ENCODE measurements at regions not wholly inside any gene's neighbourhood (a gene's known extent, or its start where the extent isn't known, plus 50 kb on each side); places are given as distances from the start of the nearest gene placed in this dataset.
"Not testable (repeated sequence)": the region's sequence is repeated elsewhere in the genome, so short reads cannot be mapped to it uniquely, and the experiment has no call there.

DNA sequence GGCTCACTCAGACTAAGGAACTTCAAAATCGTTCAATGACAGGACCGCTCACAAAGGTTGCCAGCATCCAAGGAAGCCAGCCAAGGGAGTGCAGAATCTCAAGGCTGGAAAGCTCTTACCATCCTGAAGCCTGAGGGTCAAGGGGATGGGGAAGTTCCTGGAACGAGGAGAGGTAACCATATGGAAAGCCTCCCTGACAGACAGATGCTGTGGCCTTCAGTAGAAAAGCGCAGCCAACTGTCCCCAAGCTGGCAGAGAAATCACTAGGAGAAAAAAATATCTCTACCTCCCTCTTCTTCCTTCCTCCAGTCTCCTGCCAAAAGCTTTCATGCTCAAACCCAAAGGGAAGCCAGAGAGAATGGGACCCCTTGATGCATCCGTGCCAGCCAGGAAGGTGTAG, 90.5 kb upstream of the RANBP3L start:
- no peak for DNase-seq

- no peak for DNase-seq
Observed at GRCh38 chr5:36392818-36393217, 91.1 kb upstream of the RANBP3L start.

DNA sequence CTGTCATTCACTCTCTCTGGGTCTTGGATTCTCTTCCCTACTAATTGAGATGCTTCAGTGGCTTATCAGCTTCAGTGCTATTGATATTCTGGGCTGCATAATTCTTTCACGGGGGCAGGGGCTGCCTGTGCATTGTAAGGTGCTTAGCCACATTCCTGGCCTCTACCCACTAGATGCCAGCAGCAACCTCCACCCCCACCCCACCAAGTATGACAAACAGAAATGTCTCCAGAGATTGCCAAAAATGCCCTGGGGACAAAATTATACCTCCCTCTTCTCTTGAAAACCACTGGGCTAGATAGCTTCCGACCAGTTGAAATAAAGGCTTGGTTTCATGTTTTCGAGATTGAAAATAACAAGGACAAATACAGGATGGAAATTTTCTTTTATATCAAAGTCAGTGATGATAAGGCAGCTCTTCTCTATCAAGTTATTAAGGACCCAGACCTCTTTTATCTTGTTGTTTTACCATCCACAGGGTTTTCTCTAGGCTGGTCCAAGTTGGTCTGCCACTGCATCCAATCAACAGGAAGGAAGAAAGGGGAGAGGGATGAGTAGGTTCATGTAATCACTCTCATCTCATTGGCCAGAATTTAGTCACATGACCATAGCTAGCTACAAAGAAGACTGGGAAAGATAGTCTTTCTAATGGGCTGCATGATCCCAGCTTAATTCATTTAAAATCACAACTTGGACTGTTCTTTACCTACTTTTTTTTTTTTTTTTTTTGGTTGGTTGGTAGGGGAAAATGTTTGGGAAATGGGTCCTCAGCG, 92.1 kb upstream of the RANBP3L start:
- no peak for DNase-seq

- no peak for DNase-seq
Observed at GRCh38 chr5:36395260-36395659, 93.6 kb upstream of the RANBP3L start.

GRCh38 chr5:36395947-36396346, 94.2 kb upstream of the RANBP3L start:
- DNase-seq, result not testable (repeated sequence)

DNA sequence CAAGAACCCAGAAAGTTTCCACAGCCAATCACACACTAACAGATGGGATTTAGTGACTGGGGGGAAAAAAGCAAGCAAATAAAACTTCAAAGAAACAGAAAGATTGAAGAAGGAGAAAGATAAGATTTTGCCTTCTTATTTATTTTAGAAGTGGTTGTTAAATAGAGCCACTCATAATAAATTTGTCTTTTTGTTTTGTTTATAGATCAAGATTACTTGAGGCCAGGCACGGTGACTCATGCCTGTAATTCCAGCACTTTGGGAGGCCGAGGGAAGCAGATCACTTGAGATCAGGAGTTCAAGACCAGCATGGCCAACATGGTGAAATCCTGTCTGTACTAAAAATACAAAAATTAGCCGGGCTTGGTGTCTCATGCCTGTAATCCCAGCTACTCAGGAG, 94.9 kb upstream of the RANBP3L start:
- DNase-seq, result no peak

DNA sequence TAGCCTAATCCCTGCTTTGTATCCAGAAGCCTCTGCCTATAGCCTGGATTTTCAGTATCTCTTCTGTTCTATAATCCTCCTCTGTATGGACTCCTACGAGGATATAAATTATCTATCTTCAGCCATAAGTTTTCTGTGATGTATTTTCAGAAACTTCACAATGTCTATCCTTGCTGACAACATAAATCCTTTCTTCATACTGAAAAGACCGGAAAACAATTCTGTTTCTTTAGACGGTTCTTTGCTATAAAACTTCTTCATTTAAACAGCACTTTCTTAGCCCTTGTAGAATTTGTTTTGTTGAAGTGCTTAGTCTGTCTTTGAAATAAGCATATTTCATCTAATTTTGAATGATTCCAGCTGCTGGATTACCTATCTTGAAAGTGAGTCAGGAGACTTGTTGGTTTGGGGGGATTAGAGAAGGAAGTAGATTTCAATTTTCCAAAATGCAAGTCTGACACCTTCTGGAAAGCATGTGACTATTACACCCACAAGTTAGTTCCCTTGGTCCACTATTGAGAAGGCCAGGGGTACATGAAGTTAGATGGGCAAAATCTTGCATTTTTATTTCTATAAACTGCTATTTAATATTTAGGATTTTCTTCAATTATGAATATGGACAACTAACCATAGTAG, 96.3 kb upstream of the RANBP3L start:
- DNase-seq, result no peak

- DNase-seq, result no peak
Observed at GRCh38 chr5:36402512-36402906, 100.8 kb upstream of the RANBP3L start.

DNA sequence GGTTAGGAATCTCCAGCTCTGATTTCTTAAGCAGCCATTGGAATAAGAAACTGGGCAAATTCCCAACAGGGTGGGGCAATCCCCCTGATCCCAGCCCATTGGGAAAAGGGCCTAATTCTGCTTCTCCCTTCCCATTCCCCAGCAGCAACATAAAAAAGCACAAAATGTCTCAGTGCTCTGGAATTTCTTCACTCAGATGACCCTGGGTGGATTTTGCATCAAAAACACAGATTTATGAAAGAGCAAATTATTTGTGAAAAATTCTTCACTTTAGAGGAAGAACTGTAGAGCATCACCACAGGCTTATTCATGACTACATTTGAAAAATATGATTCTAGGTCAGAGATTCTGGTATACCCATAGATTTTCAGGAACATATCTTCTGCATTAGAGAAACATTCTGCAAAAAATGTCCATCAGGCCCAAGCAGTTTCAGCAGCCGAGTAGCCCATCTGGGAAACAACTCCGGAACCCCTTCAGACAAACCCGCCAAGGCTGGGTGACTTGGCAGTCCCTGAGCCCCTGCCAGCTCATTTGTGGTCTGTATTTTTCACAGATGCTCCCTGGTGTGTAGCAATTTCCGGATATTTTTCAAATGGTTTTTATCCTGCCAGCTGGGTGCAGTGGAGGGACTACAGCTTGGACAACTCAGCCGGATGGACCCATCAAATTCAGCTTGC, 102.1 kb upstream of the RANBP3L start:
- no peak for DNase-seq

DNA sequence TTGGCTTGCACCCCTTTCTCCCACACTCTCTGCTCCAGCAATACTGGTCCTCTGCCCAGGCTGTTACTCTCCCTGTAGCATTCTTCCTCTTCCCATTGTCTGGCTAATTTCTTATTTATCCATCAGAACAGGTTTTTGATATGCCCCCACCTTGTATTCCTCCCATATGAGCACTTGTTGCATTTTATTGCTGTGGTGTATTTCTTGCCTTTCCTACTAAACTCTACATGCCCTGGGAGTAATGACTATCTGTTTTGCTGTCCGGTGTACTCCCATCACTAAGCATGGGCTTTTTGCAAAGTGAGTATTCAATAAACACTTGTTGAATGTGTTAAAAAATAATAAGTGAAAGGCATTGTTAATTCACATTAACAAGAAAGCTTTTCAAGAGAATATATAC, 104.3 kb upstream of the RANBP3L start:
- DNase-seq, result no peak

DNA sequence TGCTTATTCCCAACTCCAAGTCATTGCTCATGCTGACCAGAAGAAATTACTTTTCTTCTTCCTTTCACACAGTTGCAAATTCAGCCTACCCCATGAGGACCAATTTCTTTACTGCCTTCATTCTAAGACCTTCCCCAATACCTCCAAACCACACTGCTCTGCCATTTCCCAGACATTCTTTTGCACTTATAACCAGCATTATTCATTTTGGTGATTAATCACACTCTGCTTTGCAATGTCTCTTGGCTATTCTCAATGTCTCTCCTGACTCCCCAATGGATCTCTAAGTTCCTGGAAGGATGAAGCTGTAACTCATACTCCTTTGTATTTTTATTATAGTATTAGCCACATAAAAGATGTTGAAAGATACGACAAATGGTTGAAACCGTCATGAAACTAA, 105.7 kb upstream of the RANBP3L start:
- no peak for DNase-seq

DNA sequence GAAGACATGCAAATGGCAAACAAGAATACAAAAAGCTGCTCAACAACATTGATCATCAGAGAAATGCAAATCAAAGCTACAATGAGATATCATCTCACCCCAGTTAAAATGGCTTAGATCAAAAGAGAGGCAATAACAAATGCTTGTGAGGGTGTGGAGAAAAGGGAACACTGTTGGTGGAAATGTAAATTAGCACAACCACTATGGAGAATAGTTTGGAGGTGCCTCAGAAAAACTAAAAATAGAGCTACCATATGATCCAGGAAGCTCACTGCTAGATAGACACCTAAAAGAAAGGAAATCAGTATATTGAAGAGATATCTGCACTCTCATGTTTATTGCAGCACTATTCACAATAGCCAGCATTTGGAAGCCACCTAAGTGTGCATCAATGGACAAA, 108.0 kb upstream of the RANBP3L start:
- not testable (repeated sequence) for DNase-seq

GRCh38 chr5:36410672-36411071, 109.0 kb upstream of the RANBP3L start:
- DNase-seq, result not testable (repeated sequence)

- no peak for DNase-seq
Observed at GRCh38 chr5:36414869-36415282, 113.2 kb upstream of the RANBP3L start.

DNA sequence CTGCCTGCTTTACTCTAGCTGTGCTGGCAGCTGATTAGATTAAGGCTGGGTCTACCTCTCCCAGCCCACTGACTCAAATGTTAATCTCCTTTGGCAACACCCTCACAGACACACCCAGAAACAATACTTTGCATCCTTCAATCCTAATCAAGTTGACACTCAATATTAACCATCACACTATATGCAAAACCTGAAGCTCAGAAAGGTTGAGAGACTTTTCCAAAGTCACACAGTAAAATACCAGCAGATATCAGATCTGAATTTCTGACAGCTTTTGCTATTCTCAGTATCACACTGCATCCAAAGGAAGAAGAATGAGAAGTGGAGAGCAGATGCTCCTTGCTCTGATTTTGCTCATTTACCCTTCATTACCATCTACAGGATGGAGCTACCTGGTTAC, 114.9 kb upstream of the RANBP3L start:
- no peak for DNase-seq

DNA sequence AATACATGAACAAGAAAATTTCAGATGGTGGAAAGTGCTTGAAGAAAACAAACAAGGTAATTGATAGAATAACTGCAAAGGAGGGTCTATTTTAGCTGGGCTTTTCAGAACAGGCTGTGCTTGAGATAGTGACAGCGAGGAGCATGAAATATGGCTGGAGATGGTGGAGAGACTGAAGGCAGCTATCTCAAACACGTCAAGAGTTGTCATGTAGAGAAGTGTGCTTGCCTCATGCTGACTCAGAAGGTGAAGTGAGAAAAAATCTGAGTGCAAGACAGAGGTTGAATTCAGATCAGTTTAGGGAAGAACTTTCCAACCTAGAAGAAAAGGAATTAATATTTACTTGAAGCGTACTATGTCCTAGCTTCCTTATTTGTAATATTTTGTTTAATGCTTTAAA, 115.5 kb upstream of the RANBP3L start:
- DNase-seq, result no peak

- DNase-seq, result no peak
Observed at GRCh38 chr5:36417668-36418067, 116.0 kb upstream of the RANBP3L start.

- DNase-seq, result no peak
Observed at GRCh38 chr5:36418152-36418979, 116.7 kb upstream of the RANBP3L start.

- DNase-seq, result no peak
Observed at GRCh38 chr5:36421256-36421655, 119.6 kb upstream of the RANBP3L start.

GRCh38 chr5:36422952-36423351, 121.2 kb upstream of the RANBP3L start:
- DNase-seq, result no peak

DNA sequence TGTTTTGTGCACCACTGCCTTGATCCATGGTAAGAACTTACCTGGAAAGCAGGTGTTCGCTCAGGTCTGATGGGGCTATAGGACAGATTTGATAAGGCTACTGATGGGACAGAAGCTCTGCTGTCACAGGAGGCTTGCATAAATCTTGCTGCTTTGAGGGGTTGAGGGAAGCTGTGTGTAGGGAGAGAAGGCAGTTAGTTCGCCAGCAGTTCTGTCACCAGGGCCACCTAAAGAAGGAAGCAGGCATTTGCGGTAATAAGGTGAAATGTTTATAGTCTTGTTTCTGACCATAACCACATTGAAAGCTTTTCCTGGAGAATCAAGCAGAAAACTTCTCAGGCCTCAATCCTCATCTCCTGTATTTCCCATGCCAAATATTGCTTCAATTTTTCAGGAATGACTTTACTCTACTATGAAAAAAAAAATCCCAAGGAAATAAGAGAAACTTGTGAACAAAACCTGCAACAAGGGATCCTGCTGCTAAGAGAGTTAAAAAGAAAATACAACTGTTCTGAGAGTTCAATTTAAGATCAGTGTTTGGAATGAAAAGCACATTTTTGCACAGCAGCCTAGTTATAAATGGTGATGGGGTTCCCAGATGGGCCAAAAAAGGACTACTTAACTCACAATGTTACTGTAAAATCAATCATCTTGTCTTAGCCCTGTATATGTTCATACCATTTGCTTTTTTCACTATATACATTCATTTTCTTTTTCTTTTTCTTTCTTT, 122.0 kb upstream of the RANBP3L start:
- DNase-seq, result no peak

- DNase-seq, result not testable (repeated sequence)
Observed at GRCh38 chr5:36426070-36426469, 124.4 kb upstream of the RANBP3L start.

DNA sequence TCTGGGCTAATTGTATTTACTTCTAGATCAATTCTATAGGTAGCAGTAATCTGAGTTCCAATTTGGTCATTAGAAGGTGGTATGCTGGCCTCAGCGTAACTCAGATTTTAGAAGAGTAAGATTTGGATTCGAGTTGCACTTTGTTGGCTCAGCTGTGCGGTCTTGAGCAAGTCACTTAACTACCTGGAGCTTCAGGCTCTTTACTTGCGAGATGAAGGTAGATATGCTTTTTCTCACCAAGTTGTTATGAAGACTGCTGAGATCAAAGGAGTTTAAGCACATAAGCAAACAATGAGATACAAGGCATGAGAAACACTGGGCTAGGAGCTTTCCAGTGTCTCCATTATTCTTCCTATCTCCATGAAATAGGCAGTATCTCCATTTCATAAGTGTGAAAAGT, 133.8 kb upstream of the RANBP3L start:
- DNase-seq, result no peak

All from stimulated activated CD4-positive, alpha-beta T cell treated with anti-CD3 and anti-CD28 coated beads, Interleukin-4, amount 100 ng/mL, for 4 hours (primary cell).